ENCODE measurements at regions not wholly inside any gene's neighbourhood (a gene's known extent, or its start where the extent isn't known, plus 50 kb on each side); places are given as distances from the start of the nearest gene placed in this dataset.

DNA sequence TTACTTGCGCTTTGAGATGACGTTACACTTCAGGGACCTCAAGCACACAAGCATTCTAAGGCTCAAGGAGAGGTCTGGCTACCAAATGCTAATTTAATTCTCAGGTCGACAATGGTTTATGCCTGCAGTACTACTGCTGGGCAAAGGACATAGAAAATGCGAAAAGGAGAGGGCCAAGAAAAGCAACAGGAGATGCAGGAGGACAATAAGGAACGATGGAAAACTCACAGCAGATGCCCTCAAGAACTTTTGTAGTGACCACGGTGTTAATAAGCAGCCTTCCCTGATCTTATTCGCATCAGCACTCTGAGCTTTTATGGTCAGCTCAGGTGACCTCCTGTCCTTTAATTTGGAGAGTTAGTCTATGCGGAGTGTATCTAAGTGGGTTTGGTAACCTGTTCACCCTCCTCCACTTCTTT, 146.3 kb downstream of the GPR85 start:
- TF ChIP-seq GATA2 (IDR thresholded peaks at IDR 0.05; ENCODE audit: low read depth, low read length) = no peak
- TF ChIP-seq GATA3 (IDR thresholded peaks at IDR 0.05; ENCODE audit: low read depth, low read length) = no peak

Measured in SH-SY5Y (cell line).